Stimulated activated naive CD4-positive, alpha-beta T cell treated with Interleukin-2 at 50 U/mL for 16 hours (primary cell): ENCODE measurements at regions not wholly inside any gene's neighbourhood (a gene's known extent, or its start where the extent isn't known, plus 50 kb on each side); places are given as distances from the start of the nearest gene placed in this dataset.

ENCODE experiments used
- DNase-seq: peaks from one replicate; lab custom pipeline; 2025; lab: John Stamatoyannopoulos, UW

GRCh38 chr10:113443141-113443925 lies 109.5 kb upstream of the HABP2 start:
- DNase-seq: no peak

- no peak for DNase-seq
Observed at GRCh38 chr10:113444766-113445365, 108.0 kb upstream of the HABP2 start.

- DNase-seq: no peak
Observed at GRCh38 chr10:113445736-113446135, 107.1 kb upstream of the HABP2 start.

- DNase-seq: no peak
Observed at GRCh38 chr10:113446739-113447138, 106.1 kb upstream of the HABP2 start.

GRCh38 chr10:113447278-113447677 lies 105.6 kb upstream of the HABP2 start:
- DNase-seq: no peak

- no peak for DNase-seq
Observed at GRCh38 chr10:113449006-113449695, 103.7 kb upstream of the HABP2 start.

GRCh38 chr10:113450046-113450804 lies 102.6 kb upstream of the HABP2 start:
- no peak for DNase-seq

- no peak for DNase-seq
Observed at GRCh38 chr10:113450906-113451305, 101.9 kb upstream of the HABP2 start.

- DNase-seq: no peak
Observed at GRCh38 chr10:113452146-113452845, 100.6 kb upstream of the HABP2 start.

GRCh38 chr10:113453351-113453750 lies 99.5 kb upstream of the HABP2 start:
- no peak for DNase-seq

- no peak for DNase-seq
Observed at GRCh38 chr10:113454341-113455061, 98.4 kb upstream of the HABP2 start.

GRCh38 chr10:113455947-113456346 lies 96.9 kb upstream of the HABP2 start:
- DNase-seq: no peak

GRCh38 chr10:113456741-113457140 lies 96.1 kb upstream of the HABP2 start:
- DNase-seq: no peak

GRCh38 chr10:113457408-113457807 lies 95.4 kb upstream of the HABP2 start:
- no peak for DNase-seq

GRCh38 chr10:113458451-113458850 lies 94.4 kb upstream of the HABP2 start:
- no peak for DNase-seq

- no peak for DNase-seq
Observed at GRCh38 chr10:113458944-113459343, 93.9 kb upstream of the HABP2 start.

- DNase-seq: no peak
Observed at GRCh38 chr10:113459626-113460280, 93.1 kb upstream of the HABP2 start.

- DNase-seq: no peak
Observed at GRCh38 chr10:113463083-113463482, 89.8 kb upstream of the HABP2 start.

- DNase-seq: no peak
Observed at GRCh38 chr10:113463777-113464176, 89.1 kb upstream of the HABP2 start.

- DNase-seq: no peak
Observed at GRCh38 chr10:113469796-113470195, 83.1 kb upstream of the HABP2 start.
